Chondrocyte (in vitro differentiated cells): ENCODE measurements at regions not wholly inside any gene's neighbourhood (a gene's known extent, or its start where the extent isn't known, plus 50 kb on each side); places are given as distances from the start of the nearest gene placed in this dataset.

Experiments used
- DNase-seq: peaks from one replicate; pipeline ENCODE4 v3.0.0; 2021; ENCODE audit warnings: mixed read lengths, low spot score
- H3K27ac Mint-ChIP-seq: one replicate; pipeline ENCODE4 v1.8.0; 2021; ENCODE audit warnings: mild to moderate bottlenecking, moderate library complexity, mixed read lengths; ENCODE audit not compliant: unreplicated experiment
- H3K27me3 Mint-ChIP-seq: 2 replicates; pipeline ENCODE4 v1.8.0; 2021; ENCODE audit warnings: low read depth, mixed read lengths
- H3K36me3 Mint-ChIP-seq: 2 replicates; pipeline ENCODE4 v1.8.0; 2021; ENCODE audit warnings: low read depth, mixed read lengths
- H3K4me1 Mint-ChIP-seq: 2 replicates; pipeline ENCODE4 v1.8.0; 2021; ENCODE audit warnings: low read depth, mild to moderate bottlenecking, mixed read lengths
- H3K4me3 Mint-ChIP-seq: one replicate; pipeline ENCODE4 v1.8.0; 2021; ENCODE audit warnings: mild to moderate bottlenecking, moderate library complexity, mixed read lengths; ENCODE audit not compliant: unreplicated experiment
- H3K9me3 Mint-ChIP-seq: 2 replicates; pipeline ENCODE4 v1.8.0; 2021; ENCODE audit warnings: low read depth, mixed read lengths
- CTCF ChIP-seq: fragments of 200-600 bp; sonication (generic); IDR thresholded peaks from 2 replicates; pipeline ENCODE4 v1.5.0; 2021; ENCODE audit warnings: antibody characterized with exemption, mild to moderate bottlenecking, moderate library complexity

- Mint-ChIP-seq H3K36me3 (no peaks in the 10 kb centered on the region), H3K27me3 (no peaks in the 10 kb centered on the region), H3K27ac (no peak overlapping the region), H3K4me1 (no peaks in the 10 kb centered on the region), H3K9me3 (peaks cover 26% of the 10 kb centered on the region), H3K4me3 (no peak overlapping the region)
- TF ChIP-seq CTCF, result no peak
- no peak for DNase-seq
These were observed 540.5 kb downstream of the VRK1 start for GRCh38 chr14:97337670-97338069.

- peaks cover 22% of the 10 kb centered on the region for H3K9me3 Mint-ChIP-seq
- H3K27me3 Mint-ChIP-seq, result no peaks in the 10 kb centered on the region
- no peak overlapping the region for H3K27ac Mint-ChIP-seq
These were observed 547.5 kb downstream of the VRK1 start for GRCh38 chr14:97344666-97345065.

GRCh38 chr14:97346675-97347074 lies 549.5 kb downstream of the VRK1 start:
- H3K9me3 Mint-ChIP-seq, result peaks cover 14% of the 10 kb centered on the region
- H3K36me3 Mint-ChIP-seq, result no peaks in the 10 kb centered on the region
- no peak for TF ChIP-seq CTCF
- no peak overlapping the region for H3K27ac Mint-ChIP-seq
- H3K4me3 Mint-ChIP-seq, result no peak overlapping the region
- H3K4me1 Mint-ChIP-seq, result no peaks in the 10 kb centered on the region
- DNase-seq, result no peak
- no peaks in the 10 kb centered on the region for H3K27me3 Mint-ChIP-seq

More at GRCh38 chr14:97344666-97345065, 547.5 kb downstream of the VRK1 start:
- Mint-ChIP-seq H3K4me1 (no peaks in the 10 kb centered on the region), H3K4me3 (no peak overlapping the region), H3K36me3 (no peaks in the 10 kb centered on the region)
- DNase-seq, result no peak
- TF ChIP-seq CTCF, result no peak

- no peaks in the 10 kb centered on the region for H3K36me3 Mint-ChIP-seq
- H3K27ac Mint-ChIP-seq, result no peak overlapping the region
- DNase-seq, result no peak
These were observed 552.3 kb downstream of the VRK1 start for GRCh38 chr14:97349463-97349862.

GRCh38 chr14:97349946-97350345 lies 552.8 kb downstream of the VRK1 start:
- Mint-ChIP-seq H3K27ac (no peak overlapping the region), H3K27me3 (no peaks in the 10 kb centered on the region), H3K4me3 (no peak overlapping the region), H3K36me3 (no peaks in the 10 kb centered on the region), H3K9me3 (peaks cover 9% of the 10 kb centered on the region), H3K4me1 (no peaks in the 10 kb centered on the region)
- DNase-seq, result no peak
- TF ChIP-seq CTCF, result no peak

More at GRCh38 chr14:97349463-97349862, 552.3 kb downstream of the VRK1 start:
- Mint-ChIP-seq H3K4me3 (no peak overlapping the region), H3K4me1 (no peaks in the 10 kb centered on the region), H3K27me3 (no peaks in the 10 kb centered on the region), H3K9me3 (peaks cover 8% of the 10 kb centered on the region)
- TF ChIP-seq CTCF, result no peak
